Fibroblast of villous mesenchyme (primary cell): ENCODE measurements at regions not wholly inside any gene's neighbourhood (a gene's known extent, or its start where the extent isn't known, plus 50 kb on each side); places are given as distances from the start of the nearest gene placed in this dataset.

Experiments
- DNase-seq: peaks from one replicate; pipeline ENCODE4 v3.0.0-alpha.2; 2010; ENCODE audit warnings: low read depth
- H3K4me3 ChIP-seq: 2 replicates; pipeline ENCODE4 v1.5.1; 2011; ENCODE audit warnings: low read depth, mild to moderate bottlenecking, low read length
- CTCF ChIP-seq: IDR thresholded peaks from 2 replicates; pipeline ENCODE4 v1.5.1; 2012; ENCODE audit warnings: low read depth, mild to moderate bottlenecking, low read length; ENCODE audit not compliant: insufficient read depth

GRCh38 chr15:61613138-61613537 lies 384.0 kb upstream of the RORA start:
- H3K4me3 ChIP-seq = no peak overlapping the region
- DNase-seq = no peak
- TF ChIP-seq CTCF = no peak

- no peak overlapping the region for H3K4me3 ChIP-seq
- TF ChIP-seq CTCF = no peak
- no peak for DNase-seq
Observed at GRCh38 chr15:61612111-61612510, 383.0 kb upstream of the RORA start.

GRCh38 chr15:61605343-61605742 lies 376.2 kb upstream of the RORA start:
- H3K4me3 ChIP-seq = no peak overlapping the region
- DNase-seq = no peak
- no peak for TF ChIP-seq CTCF

- no peak for DNase-seq
- no peak overlapping the region for H3K4me3 ChIP-seq
- TF ChIP-seq CTCF = no peak
Observed at GRCh38 chr15:61598655-61599054, 369.6 kb upstream of the RORA start.

GRCh38 chr15:61584410-61584809 lies 355.3 kb upstream of the RORA start:
- peak; percentile 1 for DNase-seq
- TF ChIP-seq CTCF = no peak
- no peak overlapping the region for H3K4me3 ChIP-seq

GRCh38 chr15:61582092-61582491 lies 353.0 kb upstream of the RORA start:
- no peak for TF ChIP-seq CTCF
- no peak overlapping the region for H3K4me3 ChIP-seq
- no peak for DNase-seq

GRCh38 chr15:61575597-61575996 lies 346.5 kb upstream of the RORA start:
- TF ChIP-seq CTCF = no peak
- no peak for DNase-seq
- no peak overlapping the region for H3K4me3 ChIP-seq
